Liver (tissue), 8 donors: ENCODE measurements at regions not wholly inside any gene's neighbourhood (a gene's known extent, or its start where the extent isn't known, plus 50 kb on each side); places are given as distances from the start of the nearest gene placed in this dataset.

ENCODE experiments used
- DNase-seq: peaks from one replicate; pipeline ENCODE4 v3.0.0-alpha.2; 2017; ENCODE audit warnings: low spot score
- H3K27ac ChIP-seq, 2 donors: one replicate each; pipeline ENCODE4 v1.7.0; 2013; ENCODE audit warnings: inconsistent platforms in 2 of 2, low read length in 2 of 2, control low read depth in 1 of 2, low read depth in 1 of 2, mild to moderate bottlenecking in 1 of 2
- H3K27me3 ChIP-seq, 4 donors: one replicate each; pipeline versions ENCODE4 v1.6.1 to v1.7.0; 2013; ENCODE audit warnings: low read length in 3 of 4, inconsistent platforms in 1 of 4, mild to moderate bottlenecking in 1 of 4, moderate library complexity in 1 of 4; ENCODE audit not compliant: control insufficient read depth in 4 of 4, insufficient read depth in 4 of 4
- H3K36me3 ChIP-seq, 4 donors: one replicate each; pipeline versions ENCODE4 v1.6.1 to v1.7.0; 2013; ENCODE audit warnings: low read length in 3 of 4, mild to moderate bottlenecking in 3 of 4, low read depth in 1 of 4, moderate library complexity in 1 of 4; ENCODE audit not compliant: control insufficient read depth in 4 of 4, insufficient read depth in 3 of 4
- H3K4me1 ChIP-seq, 4 donors: one replicate each; pipeline versions ENCODE4 v1.6.1 to v1.7.0; 2013; ENCODE audit warnings: low read length in 3 of 4, mild to moderate bottlenecking in 3 of 4, moderate library complexity in 1 of 4; ENCODE audit not compliant: control insufficient read depth in 4 of 4, insufficient read depth in 4 of 4
- H3K4me3 ChIP-seq, 3 donors: one replicate each; pipeline versions ENCODE4 v1.6.1 to v1.7.0; 2013; ENCODE audit warnings: low read length in 3 of 3, control low read depth in 1 of 3, low read depth in 1 of 3, mild to moderate bottlenecking in 1 of 3
- H3K9ac ChIP-seq, 2 donors: one replicate each; pipeline ENCODE4 v1.7.0; 2013; ENCODE audit warnings: low read length in 2 of 2, mild to moderate bottlenecking in 2 of 2, moderate library complexity in 2 of 2, control low read depth in 1 of 2, low read depth in 1 of 2
- H3K9me3 ChIP-seq, 4 donors: one replicate each; pipeline versions ENCODE4 v1.6.1 to v1.7.0; 2013; ENCODE audit warnings: low read length in 3 of 4; ENCODE audit not compliant: control insufficient read depth in 4 of 4
- EGR1 ChIP-seq, 2 donors: IDR thresholded peaks; 2 replicates each; pipeline ENCODE4 v1.6.1; 2016 to 2018; ENCODE audit warnings: antibody characterized with exemption in 2 of 2, low read depth in 2 of 2
- FOXA1 ChIP-seq: IDR thresholded peaks from 2 replicates; pipeline ENCODE4 v1.6.1; 2016; ENCODE audit warnings: antibody characterized with exemption
- FOXA2 ChIP-seq: IDR thresholded peaks from 2 replicates; pipeline ENCODE4 v1.6.1; 2016; ENCODE audit warnings: antibody characterized with exemption
- GABPA ChIP-seq, 2 donors: IDR thresholded peaks in 1 of 2; conservative IDR thresholded peaks in 1 of 2; 2 replicates each; pipeline ENCODE4 v1.6.1; 2016; ENCODE audit warnings: antibody characterized with exemption in 2 of 2, mild to moderate bottlenecking in 1 of 2, moderate library complexity in 1 of 2
- HNF4A ChIP-seq, 2 donors: conservative IDR thresholded peaks; 2 replicates each; pipeline ENCODE4 v1.6.1; 2016; ENCODE audit warnings: antibody characterized with exemption in 2 of 2, mild to moderate bottlenecking in 2 of 2
- HNF4G ChIP-seq: IDR thresholded peaks from 2 replicates; pipeline ENCODE4 v1.6.1; 2016; ENCODE audit warnings: antibody characterized with exemption
- JUND ChIP-seq, 2 donors: IDR thresholded peaks; 2 replicates each; pipeline ENCODE4 v1.6.1; 2016; ENCODE audit warnings: antibody characterized with exemption in 2 of 2
- NR2F2 ChIP-seq: IDR thresholded peaks from 2 replicates; pipeline ENCODE4 v1.6.1; 2016; ENCODE audit warnings: antibody characterized with exemption
- RAD21 ChIP-seq, 2 donors: IDR thresholded peaks; 2 replicates each; pipeline ENCODE4 v1.6.1; 2016; ENCODE audit warnings: antibody characterized with exemption in 2 of 2, mild to moderate bottlenecking in 2 of 2
- RXRA ChIP-seq, 2 donors: IDR thresholded peaks; 2 replicates each; pipeline ENCODE4 v1.6.1; 2017 to 2018; ENCODE audit warnings: antibody characterized with exemption in 2 of 2, mild to moderate bottlenecking in 1 of 2
- SP1 ChIP-seq: IDR thresholded peaks from 2 replicates; pipeline ENCODE4 v1.6.1; 2018; ENCODE audit warnings: antibody characterized with exemption, mild to moderate bottlenecking
- TAF1 ChIP-seq: conservative IDR thresholded peaks from 2 replicates; pipeline ENCODE4 v1.6.1; 2016; ENCODE audit warnings: antibody characterized with exemption, mild to moderate bottlenecking
- YY1 ChIP-seq: IDR thresholded peaks from 2 replicates; pipeline ENCODE4 v1.6.1; 2016; ENCODE audit warnings: antibody characterized with exemption, mild to moderate bottlenecking
- WGBS: extraction: QIAGEN DNeasy Blood & Tissue Kit; methylation state at CpG from one replicate; pipeline ENCODE4 v1.1.7; 2013; 5-methylcytosine and 5-hydroxymethylcytosine counted together
- TF ChIP-seq, protein P1 (sequence below): fragments of 150-350 bp; IDR thresholded peaks from 2 replicates; pipeline ENCODE4 v1.5.1; 2017; ENCODE audit warnings: improper control_type of control experiment, low read depth, low read length; ENCODE audit not compliant: missing input control
- TF ChIP-seq, protein P2 (sequence below): IDR thresholded peaks from 2 replicates; pipeline ENCODE4 v1.6.1; 2016; ENCODE audit warnings: antibody characterized with exemption
- TF ChIP-seq, protein P3 (sequence below): IDR thresholded peaks from 2 replicates; pipeline ENCODE4 v1.6.1; 2016; ENCODE audit warnings: antibody characterized with exemption, mild to moderate bottlenecking
- TF ChIP-seq, protein P4 (sequence below): IDR thresholded peaks from 2 replicates; pipeline ENCODE4 v1.6.1; 2016; ENCODE audit warnings: antibody characterized with exemption
- TF ChIP-seq, protein P5 (sequence below): IDR thresholded peaks from 2 replicates; pipeline ENCODE4 v1.6.1; 2016; ENCODE audit warnings: antibody characterized with exemption
- donor health status: healthy.
- donor health status: healthy.
- donor health status: healthy.
- donor health status: healthy.
- donor health status: healthy.

DNA sequence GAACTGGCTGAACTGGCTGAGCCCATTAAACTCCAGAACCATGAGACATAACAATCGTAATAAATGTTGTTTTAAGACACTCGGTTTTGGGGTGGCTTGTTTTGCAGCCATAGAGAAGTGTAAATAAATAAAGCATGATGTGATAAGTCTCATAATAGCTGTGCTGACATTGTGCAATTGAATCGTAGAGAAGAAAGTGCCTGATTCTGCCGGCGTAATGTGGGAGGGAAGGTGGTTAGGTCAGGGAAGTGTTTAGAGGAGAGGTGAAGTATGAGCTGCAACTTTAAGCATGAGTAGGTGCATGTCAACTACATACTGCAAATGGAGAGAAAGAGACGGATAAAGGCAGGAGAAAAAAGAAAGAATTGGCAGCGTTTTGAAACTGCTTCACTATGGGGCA lies 217.1 kb downstream of the BLID start:
- H3K9me3 ChIP-seq, result no peaks in the 10 kb centered on the region
- no peak for TF ChIP-seq GABPA (IDR thresholded peaks at IDR 0.05 in 1 of 2, conservative IDR thresholded peaks at IDR 0.05 in 1 of 2)
- TF ChIP-seq, protein P1, sequence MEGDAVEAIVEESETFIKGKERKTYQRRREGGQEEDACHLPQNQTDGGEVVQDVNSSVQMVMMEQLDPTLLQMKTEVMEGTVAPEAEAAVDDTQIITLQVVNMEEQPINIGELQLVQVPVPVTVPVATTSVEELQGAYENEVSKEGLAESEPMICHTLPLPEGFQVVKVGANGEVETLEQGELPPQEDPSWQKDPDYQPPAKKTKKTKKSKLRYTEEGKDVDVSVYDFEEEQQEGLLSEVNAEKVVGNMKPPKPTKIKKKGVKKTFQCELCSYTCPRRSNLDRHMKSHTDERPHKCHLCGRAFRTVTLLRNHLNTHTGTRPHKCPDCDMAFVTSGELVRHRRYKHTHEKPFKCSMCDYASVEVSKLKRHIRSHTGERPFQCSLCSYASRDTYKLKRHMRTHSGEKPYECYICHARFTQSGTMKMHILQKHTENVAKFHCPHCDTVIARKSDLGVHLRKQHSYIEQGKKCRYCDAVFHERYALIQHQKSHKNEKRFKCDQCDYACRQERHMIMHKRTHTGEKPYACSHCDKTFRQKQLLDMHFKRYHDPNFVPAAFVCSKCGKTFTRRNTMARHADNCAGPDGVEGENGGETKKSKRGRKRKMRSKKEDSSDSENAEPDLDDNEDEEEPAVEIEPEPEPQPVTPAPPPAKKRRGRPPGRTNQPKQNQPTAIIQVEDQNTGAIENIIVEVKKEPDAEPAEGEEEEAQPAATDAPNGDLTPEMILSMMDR, result no peak
- TF ChIP-seq HNF4A (conservative IDR thresholded peaks at IDR 0.05), result no peak
- TF ChIP-seq, protein P2, sequence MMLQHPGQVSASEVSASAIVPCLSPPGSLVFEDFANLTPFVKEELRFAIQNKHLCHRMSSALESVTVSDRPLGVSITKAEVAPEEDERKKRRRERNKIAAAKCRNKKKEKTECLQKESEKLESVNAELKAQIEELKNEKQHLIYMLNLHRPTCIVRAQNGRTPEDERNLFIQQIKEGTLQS, result no peak
- TF ChIP-seq YY1, result no peak
- TF ChIP-seq NR2F2, result no peak
- TF ChIP-seq HNF4G, result no peak
- TF ChIP-seq, protein P3, sequence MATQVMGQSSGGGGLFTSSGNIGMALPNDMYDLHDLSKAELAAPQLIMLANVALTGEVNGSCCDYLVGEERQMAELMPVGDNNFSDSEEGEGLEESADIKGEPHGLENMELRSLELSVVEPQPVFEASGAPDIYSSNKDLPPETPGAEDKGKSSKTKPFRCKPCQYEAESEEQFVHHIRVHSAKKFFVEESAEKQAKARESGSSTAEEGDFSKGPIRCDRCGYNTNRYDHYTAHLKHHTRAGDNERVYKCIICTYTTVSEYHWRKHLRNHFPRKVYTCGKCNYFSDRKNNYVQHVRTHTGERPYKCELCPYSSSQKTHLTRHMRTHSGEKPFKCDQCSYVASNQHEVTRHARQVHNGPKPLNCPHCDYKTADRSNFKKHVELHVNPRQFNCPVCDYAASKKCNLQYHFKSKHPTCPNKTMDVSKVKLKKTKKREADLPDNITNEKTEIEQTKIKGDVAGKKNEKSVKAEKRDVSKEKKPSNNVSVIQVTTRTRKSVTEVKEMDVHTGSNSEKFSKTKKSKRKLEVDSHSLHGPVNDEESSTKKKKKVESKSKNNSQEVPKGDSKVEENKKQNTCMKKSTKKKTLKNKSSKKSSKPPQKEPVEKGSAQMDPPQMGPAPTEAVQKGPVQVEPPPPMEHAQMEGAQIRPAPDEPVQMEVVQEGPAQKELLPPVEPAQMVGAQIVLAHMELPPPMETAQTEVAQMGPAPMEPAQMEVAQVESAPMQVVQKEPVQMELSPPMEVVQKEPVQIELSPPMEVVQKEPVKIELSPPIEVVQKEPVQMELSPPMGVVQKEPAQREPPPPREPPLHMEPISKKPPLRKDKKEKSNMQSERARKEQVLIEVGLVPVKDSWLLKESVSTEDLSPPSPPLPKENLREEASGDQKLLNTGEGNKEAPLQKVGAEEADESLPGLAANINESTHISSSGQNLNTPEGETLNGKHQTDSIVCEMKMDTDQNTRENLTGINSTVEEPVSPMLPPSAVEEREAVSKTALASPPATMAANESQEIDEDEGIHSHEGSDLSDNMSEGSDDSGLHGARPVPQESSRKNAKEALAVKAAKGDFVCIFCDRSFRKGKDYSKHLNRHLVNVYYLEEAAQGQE, result no peak
- TF ChIP-seq, protein P4, sequence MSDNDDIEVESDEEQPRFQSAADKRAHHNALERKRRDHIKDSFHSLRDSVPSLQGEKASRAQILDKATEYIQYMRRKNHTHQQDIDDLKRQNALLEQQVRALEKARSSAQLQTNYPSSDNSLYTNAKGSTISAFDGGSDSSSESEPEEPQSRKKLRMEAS, result no peak
- no peak for TF ChIP-seq FOXA1
- TF ChIP-seq RAD21 (IDR thresholded peaks at IDR 0.05), result no peak
- no peak for TF ChIP-seq RXRA (IDR thresholded peaks at IDR 0.05)
- TF ChIP-seq TAF1, result no peak
- TF ChIP-seq JUND (IDR thresholded peaks at IDR 0.05), result no peak
- no peak for TF ChIP-seq FOXA2
- no peak for TF ChIP-seq SP1
- TF ChIP-seq EGR1 (IDR thresholded peaks at IDR 0.05; ENCODE audit: low read depth in 2 of 2), result no peak
- TF ChIP-seq, protein P5, sequence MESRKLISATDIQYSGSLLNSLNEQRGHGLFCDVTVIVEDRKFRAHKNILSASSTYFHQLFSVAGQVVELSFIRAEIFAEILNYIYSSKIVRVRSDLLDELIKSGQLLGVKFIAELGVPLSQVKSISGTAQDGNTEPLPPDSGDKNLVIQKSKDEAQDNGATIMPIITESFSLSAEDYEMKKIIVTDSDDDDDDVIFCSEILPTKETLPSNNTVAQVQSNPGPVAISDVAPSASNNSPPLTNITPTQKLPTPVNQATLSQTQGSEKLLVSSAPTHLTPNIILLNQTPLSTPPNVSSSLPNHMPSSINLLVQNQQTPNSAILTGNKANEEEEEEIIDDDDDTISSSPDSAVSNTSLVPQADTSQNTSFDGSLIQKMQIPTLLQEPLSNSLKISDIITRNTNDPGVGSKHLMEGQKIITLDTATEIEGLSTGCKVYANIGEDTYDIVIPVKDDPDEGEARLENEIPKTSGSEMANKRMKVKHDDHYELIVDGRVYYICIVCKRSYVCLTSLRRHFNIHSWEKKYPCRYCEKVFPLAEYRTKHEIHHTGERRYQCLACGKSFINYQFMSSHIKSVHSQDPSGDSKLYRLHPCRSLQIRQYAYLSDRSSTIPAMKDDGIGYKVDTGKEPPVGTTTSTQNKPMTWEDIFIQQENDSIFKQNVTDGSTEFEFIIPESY, result no peak
- H3K27me3 ChIP-seq, result peaks cover 0 to 3% (median 0%) of the 10 kb centered on the region in 4 donors
- no peaks in the 10 kb centered on the region for H3K4me1 ChIP-seq
- 72% methylated on average over 7 of the region's 7 CpGs for WGBS
- no peak overlapping the region for H3K9ac ChIP-seq
- H3K4me3 ChIP-seq, result no peak overlapping the region
- H3K27ac ChIP-seq, result no peak overlapping the region
- no peaks in the 10 kb centered on the region for H3K36me3 ChIP-seq
- DNase-seq, result no peak
